ENCODE measurements at regions not wholly inside any gene's neighbourhood (a gene's known extent, or its start where the extent isn't known, plus 50 kb on each side); places are given as distances from the start of the nearest gene placed in this dataset.

GRCh38 chr12:75715682-75716081, 204.3 kb upstream of the KRR1 start (continued):
- no peak for TF ChIP-seq POLR2AphosphoS5 (IDR thresholded peaks at IDR 0.05; ENCODE audit: low read depth)
- no peak for TF ChIP-seq CTCF (conservative IDR thresholded peaks at IDR 0.05; ENCODE audit: low read depth in 2 of 2)
- no peak for TF ChIP-seq EZH2phosphoT487 (IDR thresholded peaks at IDR 0.05; ENCODE audit: unreplicated experiment)
- TF ChIP-seq ZNF114 (CRISPR knock-in tag; IDR thresholded peaks at IDR 0.05) = no peak
- no peak for TF ChIP-seq EZH2 (IDR thresholded peaks at IDR 0.05; ENCODE audit: low read depth, unreplicated experiment)

GRCh38 chr12:75715323-75715644, 203.9 kb upstream of the KRR1 start:
- no peak overlapping the region for H3K4me2 ChIP-seq
- H2AFZ ChIP-seq = no peak overlapping the region
- H3K4me1 Mint-ChIP-seq = peaks cover 42% of the 10 kb centered on the region
- TF ChIP-seq CTCF (conservative IDR thresholded peaks at IDR 0.05; ENCODE audit: low read depth in 2 of 2) (no peak), CREB1 (CRISPR knock-in tag; IDR thresholded peaks at IDR 0.05; ENCODE audit: low read depth) (no peak), STAT1 (IDR thresholded peaks at IDR 0.05; ENCODE audit: unreplicated experiment) (no peak), JUNB (IDR thresholded peaks at IDR 0.05; ENCODE audit: unreplicated experiment) (no peak), EZH2phosphoT487 (IDR thresholded peaks at IDR 0.05; ENCODE audit: unreplicated experiment) (no peak), ETS1 (IDR thresholded peaks at IDR 0.05) (no peak), EZH2 (IDR thresholded peaks at IDR 0.05; ENCODE audit: low read depth, unreplicated experiment) (no peak), POLR2AphosphoS5 (IDR thresholded peaks at IDR 0.05; ENCODE audit: low read depth) (no peak), ZNF114 (CRISPR knock-in tag; IDR thresholded peaks at IDR 0.05) (no peak), REST (IDR thresholded peaks at IDR 0.05; ENCODE audit: unreplicated experiment) (no peak)
- no peak overlapping the region for H3K27ac ChIP-seq (ENCODE audit: low read depth)
- no peak overlapping the region for H3K4me3 ChIP-seq
- H3K9me2 ChIP-seq (ENCODE audit: insufficient read depth) = no peaks in the 10 kb centered on the region
- H3K27me3 Mint-ChIP-seq (ENCODE audit: insufficient read depth, low read depth, poor library complexity) = peaks cover 4% of the 10 kb centered on the region
- H3K36me3 ChIP-seq (ENCODE audit: insufficient read depth) = no peaks in the 10 kb centered on the region
- DNase-seq (ENCODE audit: low spot score) (no peak), ATAC-seq (no peak)
- H3K36me3 Mint-ChIP-seq (ENCODE audit: low read depth) = no peaks in the 10 kb centered on the region
- no peak overlapping the region for H3K27ac Mint-ChIP-seq
- H3K27me3 ChIP-seq (ENCODE audit: insufficient read depth) = no peaks in the 10 kb centered on the region
- H3K4me3 Mint-ChIP-seq = no peak overlapping the region
- no peaks in the 10 kb centered on the region for H3K9me3 Mint-ChIP-seq
- H3K79me2 ChIP-seq (replicated peaks; ENCODE audit: insufficient read depth) = no peaks in the 10 kb centered on the region
- H4K20me1 ChIP-seq (replicated peaks; ENCODE audit: insufficient read depth) = no peaks in the 10 kb centered on the region
- no peaks in the 10 kb centered on the region for H3F3A ChIP-seq (replicated peaks; ENCODE audit: low read depth)
- peaks cover 33% of the 10 kb centered on the region for H3K4me1 ChIP-seq (ENCODE audit: insufficient read depth)

Measured in GM23338 (cell line).